ENCODE measurements at regions not wholly inside any gene's neighbourhood (a gene's known extent, or its start where the extent isn't known, plus 50 kb on each side); places are given as distances from the start of the nearest gene placed in this dataset.

- no peak for DNase-seq
Measured at GRCh38 chr12:111107392-111108178, 187.2 kb upstream of the MYL2 start.

- peak in 2 of 3 donors; percentile 23 to 36 for DNase-seq
Measured at GRCh38 chr12:111105294-111105693, 184.9 kb upstream of the MYL2 start.

GRCh38 chr12:111103583-111103982 lies 183.2 kb upstream of the MYL2 start:
- DNase-seq: no peak

GRCh38 chr12:111102102-111102739 lies 181.8 kb upstream of the MYL2 start:
- DNase-seq: no peak

GRCh38 chr12:111101003-111101402 lies 180.6 kb upstream of the MYL2 start:
- DNase-seq: no peak

- DNase-seq: no peak
Measured at GRCh38 chr12:111100554-111100953, 180.2 kb upstream of the MYL2 start.

- DNase-seq: no peak
Measured at GRCh38 chr12:111100003-111100402, 179.6 kb upstream of the MYL2 start.

- no peak for DNase-seq
Measured at GRCh38 chr12:111099186-111099585, 178.8 kb upstream of the MYL2 start.

GRCh38 chr12:111094157-111095010 lies 174.0 kb upstream of the MYL2 start:
- no peak for DNase-seq

GRCh38 chr12:111093428-111094142 lies 173.2 kb upstream of the MYL2 start:
- peak in 2 of 3 donors; percentile 17 to 29 for DNase-seq

- peak in 2 of 3 donors; percentile 35 to 36 for DNase-seq
Measured at GRCh38 chr12:111091051-111091450, 170.7 kb upstream of the MYL2 start.

GRCh38 chr12:111089616-111090015 lies 169.2 kb upstream of the MYL2 start:
- no peak for DNase-seq

- no peak for DNase-seq
Measured at GRCh38 chr12:111088409-111088808, 168.0 kb upstream of the MYL2 start.

GRCh38 chr12:111086947-111087700 lies 166.7 kb upstream of the MYL2 start:
- no peak for DNase-seq

GRCh38 chr12:111085096-111085495 lies 164.7 kb upstream of the MYL2 start:
- no peak for DNase-seq

GRCh38 chr12:111084605-111085004 lies 164.2 kb upstream of the MYL2 start:
- DNase-seq: no peak

GRCh38 chr12:111084158-111084557 lies 163.8 kb upstream of the MYL2 start:
- DNase-seq: no peak

GRCh38 chr12:111081600-111081999 lies 161.2 kb upstream of the MYL2 start:
- DNase-seq: no peak

GRCh38 chr12:111078731-111079130 lies 158.4 kb upstream of the MYL2 start:
- DNase-seq: no peak

- DNase-seq: no peak
Measured at GRCh38 chr12:111076611-111077451, 156.5 kb upstream of the MYL2 start.

GRCh38 chr12:111076199-111076598 lies 155.8 kb upstream of the MYL2 start:
- no peak for DNase-seq

Measured in suppressor macrophage treated with lipopolysaccharide for 1 hour (primary cell).